ENCODE measurements at regions not wholly inside any gene's neighbourhood (a gene's known extent, or its start where the extent isn't known, plus 50 kb on each side); places are given as distances from the start of the nearest gene placed in this dataset.

DNA sequence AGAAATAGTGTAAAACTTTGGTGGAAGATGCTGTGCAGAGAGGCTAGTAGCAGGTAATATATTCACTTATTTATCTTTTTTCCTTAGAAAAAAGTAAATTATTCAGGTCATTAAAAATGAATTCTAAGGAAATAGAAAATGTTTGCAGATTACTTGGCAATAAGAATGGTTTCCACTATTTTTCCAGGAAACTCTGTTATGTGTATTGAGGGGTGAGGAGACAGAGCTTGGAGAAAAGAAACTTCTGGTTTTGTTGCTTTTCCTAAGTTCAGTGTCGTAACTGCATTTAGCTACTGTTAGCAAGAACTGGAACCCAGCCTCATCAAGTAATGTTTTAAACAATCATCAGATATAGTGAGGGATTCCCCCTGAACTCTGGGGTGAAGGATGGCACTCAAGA is 79.2 kb upstream of the SMLR1 start:
- DNase-seq (ENCODE audit: low spot score) = no peak
- TF ChIP-seq, protein P1, sequence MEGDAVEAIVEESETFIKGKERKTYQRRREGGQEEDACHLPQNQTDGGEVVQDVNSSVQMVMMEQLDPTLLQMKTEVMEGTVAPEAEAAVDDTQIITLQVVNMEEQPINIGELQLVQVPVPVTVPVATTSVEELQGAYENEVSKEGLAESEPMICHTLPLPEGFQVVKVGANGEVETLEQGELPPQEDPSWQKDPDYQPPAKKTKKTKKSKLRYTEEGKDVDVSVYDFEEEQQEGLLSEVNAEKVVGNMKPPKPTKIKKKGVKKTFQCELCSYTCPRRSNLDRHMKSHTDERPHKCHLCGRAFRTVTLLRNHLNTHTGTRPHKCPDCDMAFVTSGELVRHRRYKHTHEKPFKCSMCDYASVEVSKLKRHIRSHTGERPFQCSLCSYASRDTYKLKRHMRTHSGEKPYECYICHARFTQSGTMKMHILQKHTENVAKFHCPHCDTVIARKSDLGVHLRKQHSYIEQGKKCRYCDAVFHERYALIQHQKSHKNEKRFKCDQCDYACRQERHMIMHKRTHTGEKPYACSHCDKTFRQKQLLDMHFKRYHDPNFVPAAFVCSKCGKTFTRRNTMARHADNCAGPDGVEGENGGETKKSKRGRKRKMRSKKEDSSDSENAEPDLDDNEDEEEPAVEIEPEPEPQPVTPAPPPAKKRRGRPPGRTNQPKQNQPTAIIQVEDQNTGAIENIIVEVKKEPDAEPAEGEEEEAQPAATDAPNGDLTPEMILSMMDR (IDR thresholded peaks at IDR 0.05; ENCODE audit: extremely low read depth, missing control alignments) = no peak

DNA sequence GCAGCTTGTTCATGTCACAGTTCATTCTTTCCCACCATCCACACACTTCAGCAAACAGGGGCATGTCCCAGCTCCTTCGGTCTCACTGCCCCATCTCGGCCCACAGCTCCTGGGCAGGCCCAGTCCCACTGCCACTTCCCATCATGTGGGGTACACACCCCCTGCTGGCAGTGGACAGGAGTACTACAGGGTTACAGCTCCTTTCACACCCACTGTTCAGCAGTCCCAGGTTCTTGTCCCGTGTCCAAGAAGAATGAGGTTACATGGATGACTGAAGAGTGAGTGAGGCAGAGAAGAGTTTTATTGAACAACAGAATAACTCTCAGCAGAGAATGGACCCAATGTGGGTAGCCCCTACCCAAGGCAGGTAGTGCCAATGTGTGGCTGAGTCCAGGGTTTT is 77.8 kb upstream of the SMLR1 start:
- DNase-seq (ENCODE audit: low spot score) = no peak

DNA sequence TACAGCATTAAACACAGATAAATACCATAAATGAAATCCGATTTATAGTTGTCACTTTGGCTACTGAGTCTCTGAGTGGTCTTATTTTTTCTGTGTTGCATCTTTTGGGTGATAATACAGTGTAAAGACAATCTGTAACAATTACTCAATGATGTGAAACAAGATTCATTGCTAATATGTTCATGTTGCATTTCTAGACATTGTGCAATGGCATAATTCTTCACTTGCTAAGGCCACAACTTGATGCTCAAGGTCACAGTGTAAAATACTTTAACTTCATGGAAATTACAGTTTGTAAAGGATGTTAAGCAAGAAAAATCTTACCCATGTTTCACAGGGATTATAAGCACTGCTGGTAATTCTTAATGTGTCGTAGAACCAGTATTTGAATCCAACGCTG is 74.9 kb upstream of the SMLR1 start:
- TF ChIP-seq, protein P1 (IDR thresholded peaks at IDR 0.05; ENCODE audit: extremely low read depth, missing control alignments) = no peak
- no peak for DNase-seq (ENCODE audit: low spot score)

More for the DNA sequence above, 77.8 kb upstream of the SMLR1 start:
- TF ChIP-seq, protein P1 (IDR thresholded peaks at IDR 0.05; ENCODE audit: extremely low read depth, missing control alignments) = no peak

DNA sequence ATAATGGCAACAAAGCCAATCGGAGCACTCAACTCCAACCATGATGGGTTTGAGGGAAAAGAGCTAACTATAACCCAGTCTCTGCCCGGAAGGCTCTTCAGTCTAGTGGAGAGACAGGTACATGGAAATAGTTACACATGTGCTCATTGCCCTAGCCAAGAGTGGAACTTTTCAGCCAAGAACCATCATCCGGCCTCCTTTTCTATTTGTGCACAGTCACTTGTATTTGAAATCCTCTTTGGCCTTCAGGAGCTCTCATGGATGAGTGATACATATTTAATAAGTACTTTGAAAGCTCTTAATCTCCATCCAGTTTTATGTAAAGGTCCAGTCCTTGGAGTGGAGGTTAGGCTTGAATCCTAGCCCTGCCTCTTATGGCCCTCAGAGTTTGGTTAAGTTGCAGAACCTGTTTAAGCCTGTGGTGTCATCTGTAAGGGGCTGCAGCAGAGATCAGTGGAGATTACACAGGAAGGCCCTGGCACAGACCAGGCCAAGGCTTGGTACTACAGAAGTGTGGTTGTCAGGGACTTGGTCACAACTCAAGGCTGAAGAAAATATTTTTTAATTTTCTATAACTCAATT is 72.3 kb upstream of the SMLR1 start:
- TF ChIP-seq, protein P1 (IDR thresholded peaks at IDR 0.05; ENCODE audit: extremely low read depth, missing control alignments) = no peak
- DNase-seq (ENCODE audit: low spot score) = no peak

DNA sequence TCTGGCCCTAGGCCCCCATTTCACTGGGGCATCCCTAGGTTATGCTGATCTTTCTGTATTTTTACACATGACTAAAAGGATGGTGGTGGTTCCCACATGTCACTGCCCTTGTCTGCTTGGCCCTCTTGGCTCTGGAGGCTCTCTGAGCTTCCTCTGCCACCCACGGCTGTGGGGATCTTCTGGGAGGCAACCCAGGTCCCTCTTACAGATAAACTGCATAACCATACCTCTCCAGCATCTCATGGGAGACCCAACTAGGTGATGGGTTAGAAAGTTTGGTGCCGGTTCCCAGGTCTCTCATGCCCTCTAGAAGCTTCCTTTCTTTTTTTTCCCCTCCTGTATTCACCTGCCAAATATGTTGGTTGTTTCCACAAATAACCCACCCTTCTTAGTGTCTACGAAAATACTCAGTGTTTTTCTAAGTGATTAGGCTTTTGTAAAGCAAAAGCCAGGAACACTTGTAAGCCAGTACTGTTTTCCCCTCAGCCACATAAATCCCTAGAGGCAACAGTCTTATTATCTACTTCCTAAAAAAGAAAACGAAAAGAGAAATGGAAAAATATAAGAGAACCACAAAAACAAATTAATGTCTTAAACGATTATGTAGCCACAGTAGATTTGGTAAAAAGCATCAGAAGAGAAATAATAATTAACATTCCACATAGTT is 71.7 kb upstream of the SMLR1 start:
- TF ChIP-seq, protein P1 (IDR thresholded peaks at IDR 0.05; ENCODE audit: extremely low read depth, missing control alignments) = no peak
- no peak for DNase-seq (ENCODE audit: low spot score)

DNA sequence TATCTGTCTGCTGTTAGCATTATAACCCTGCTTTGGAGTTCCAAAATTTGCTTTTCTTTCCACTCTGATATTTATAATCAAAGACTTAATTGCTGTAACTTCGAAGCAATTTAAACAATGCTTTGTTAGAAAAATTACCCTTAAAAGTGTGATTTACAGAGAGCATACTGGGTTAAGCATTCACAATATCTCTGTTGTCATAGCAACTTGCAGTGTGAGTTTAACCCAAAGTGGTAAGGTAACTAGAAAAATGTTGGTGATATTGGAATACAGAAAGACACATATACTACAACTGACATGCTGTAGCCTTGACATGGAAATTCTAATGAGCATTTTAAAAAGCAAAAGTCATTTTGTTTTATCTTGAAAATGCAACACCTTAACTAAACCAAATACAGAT is 70.4 kb upstream of the SMLR1 start:
- no peak for DNase-seq (ENCODE audit: low spot score)
- TF ChIP-seq, protein P1 (IDR thresholded peaks at IDR 0.05; ENCODE audit: extremely low read depth, missing control alignments) = no peak

DNA sequence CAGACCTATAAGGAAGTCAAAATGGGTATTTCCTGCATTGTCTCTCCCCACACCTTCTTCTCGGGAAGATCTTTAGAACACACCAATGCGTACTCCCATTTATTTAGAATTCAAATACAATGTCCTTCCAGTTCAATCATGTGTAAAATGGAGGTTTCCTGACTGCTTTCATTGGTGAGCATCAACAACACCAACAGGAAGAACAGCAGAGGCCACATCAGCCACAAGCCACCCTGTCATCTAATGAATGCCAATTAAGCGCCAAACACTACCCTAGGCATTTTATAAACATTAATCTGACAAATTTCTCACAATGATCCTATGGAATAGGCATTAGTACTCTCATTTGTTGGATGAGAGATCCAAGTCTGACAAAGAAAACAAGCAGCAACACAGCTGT is 68.4 kb upstream of the SMLR1 start:
- TF ChIP-seq, protein P1 (IDR thresholded peaks at IDR 0.05; ENCODE audit: extremely low read depth, missing control alignments) = no peak

More for the DNA sequence above, 68.4 kb upstream of the SMLR1 start:
- DNase-seq (ENCODE audit: low spot score) = no peak
